Peyer's patch (tissue), 4 donors: ENCODE measurements at regions not wholly inside any gene's neighbourhood (a gene's known extent, or its start where the extent isn't known, plus 50 kb on each side); places are given as distances from the start of the nearest gene placed in this dataset.

ENCODE experiments used
- DNase-seq, 3 donors: peaks; one replicate each; pipeline ENCODE4 v3.0.0-alpha.2; 2017 to 2019
- H3K27ac ChIP-seq, 4 donors: fragments of 200-600 bp; sonication (generic); one replicate each; pipeline ENCODE4 v1.5.1; 2016 to 2019
- H3K27me3 ChIP-seq, 2 donors: fragments of 200-600 bp; sonication (generic); one replicate each; pipeline ENCODE4 v1.5.1; 2019
- H3K36me3 ChIP-seq, 3 donors: fragments of 200-600 bp; sonication (generic); one replicate each; pipeline ENCODE4 v1.5.1; 2016 to 2019
- H3K4me1 ChIP-seq, 4 donors: fragments of 200-600 bp; sonication (generic); one replicate each; pipeline ENCODE4 v1.5.1; 2016 to 2019
- H3K4me3 ChIP-seq, 4 donors: fragments of 200-600 bp; sonication (generic); 1 replicate in 3 of 4; 2 replicates in 1 of 4; pipeline ENCODE4 v1.5.1; 2016 to 2019; ENCODE audit warnings: mild to moderate bottlenecking in 1 of 4
- H3K9me3 ChIP-seq, 4 donors: fragments of 200-600 bp; sonication (generic); one replicate each; pipeline ENCODE4 v1.5.1; 2016 to 2019; ENCODE audit warnings: mild to moderate bottlenecking in 1 of 4
- CTCF ChIP-seq, 6 experiments: fragments of 450-650 bp in 4 of 6; fragments of 200-600 bp in 2 of 6; sonication (generic) in 1 of 6; IDR thresholded peaks; one replicate each; pipeline ENCODE4 v1.5.1; 2017 to 2019; ENCODE audit warnings: antibody characterized with exemption in 6 of 6, mild to moderate bottlenecking in 3 of 6, moderate library complexity in 1 of 6
- POLR2A ChIP-seq, 2 donors: fragments of 450-650 bp; IDR thresholded peaks; one replicate each; pipeline ENCODE4 v1.5.1; 2017; ENCODE audit warnings: antibody characterized with exemption in 2 of 2, mild to moderate bottlenecking in 2 of 2, moderate library complexity in 2 of 2

GRCh38 chr4:187274153-187274552, 550.5 kb upstream of the FAT1 start:
- DNase-seq: no peak
- H3K4me3 ChIP-seq: no peak overlapping the region
- TF ChIP-seq POLR2A (IDR thresholded peaks at IDR 0.05) (no peak), CTCF (IDR thresholded peaks at IDR 0.05) (no peak)
- no peak overlapping the region for H3K27ac ChIP-seq
- H3K27me3 ChIP-seq: no peaks in the 10 kb centered on the region
- no peaks in the 10 kb centered on the region for H3K9me3 ChIP-seq
- H3K4me1 ChIP-seq: no peaks in the 10 kb centered on the region
- H3K36me3 ChIP-seq: no peaks in the 10 kb centered on the region

DNA sequence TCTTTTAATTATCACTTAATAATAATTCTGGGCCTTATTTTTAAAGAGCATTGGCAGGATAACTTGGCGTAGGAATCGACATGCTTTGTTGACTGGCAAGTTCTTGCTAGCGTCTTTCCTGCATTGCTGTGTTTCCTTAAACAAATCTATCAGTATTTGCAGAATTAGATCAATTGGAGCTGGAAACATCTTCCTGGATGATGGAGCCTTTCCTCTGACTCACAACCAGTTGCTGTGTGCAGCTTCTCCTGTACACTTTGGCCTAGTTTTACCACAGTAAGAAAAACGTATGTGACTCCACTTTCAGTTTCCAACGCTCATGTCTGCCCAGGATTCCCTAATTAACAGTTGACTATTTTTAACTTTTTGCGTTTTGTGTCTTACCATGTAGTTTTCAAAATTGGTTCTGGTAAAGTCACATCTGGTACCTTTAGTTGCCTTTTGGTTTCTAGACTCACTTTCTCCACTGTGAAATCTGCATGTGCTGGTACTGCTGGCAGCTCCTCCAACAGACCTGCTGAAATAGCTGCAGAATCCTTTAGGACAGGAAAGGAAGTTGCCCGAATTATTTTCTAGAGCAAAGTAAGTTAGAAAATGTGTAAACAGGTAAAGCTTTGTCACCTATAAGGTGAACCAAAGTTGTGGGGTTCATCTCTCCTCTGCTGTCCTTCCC, 553.2 kb upstream of the FAT1 start:
- Histone ChIP-seq H3K4me3 (no peak overlapping the region), H3K9me3 (no peaks in the 10 kb centered on the region), H3K27me3 (no peaks in the 10 kb centered on the region), H3K36me3 (no peaks in the 10 kb centered on the region), H3K4me1 (no peaks in the 10 kb centered on the region), H3K27ac (no peak overlapping the region)
- TF ChIP-seq CTCF (IDR thresholded peaks at IDR 0.05) (no peak), POLR2A (IDR thresholded peaks at IDR 0.05) (no peak)
- DNase-seq: no peak

GRCh38 chr4:187283201-187283955, 559.7 kb upstream of the FAT1 start:
- H3K27ac ChIP-seq: no peak overlapping the region
- TF ChIP-seq CTCF (IDR thresholded peaks at IDR 0.05) (no peak), POLR2A (IDR thresholded peaks at IDR 0.05) (no peak)
- H3K4me3 ChIP-seq: no peak overlapping the region

DNA sequence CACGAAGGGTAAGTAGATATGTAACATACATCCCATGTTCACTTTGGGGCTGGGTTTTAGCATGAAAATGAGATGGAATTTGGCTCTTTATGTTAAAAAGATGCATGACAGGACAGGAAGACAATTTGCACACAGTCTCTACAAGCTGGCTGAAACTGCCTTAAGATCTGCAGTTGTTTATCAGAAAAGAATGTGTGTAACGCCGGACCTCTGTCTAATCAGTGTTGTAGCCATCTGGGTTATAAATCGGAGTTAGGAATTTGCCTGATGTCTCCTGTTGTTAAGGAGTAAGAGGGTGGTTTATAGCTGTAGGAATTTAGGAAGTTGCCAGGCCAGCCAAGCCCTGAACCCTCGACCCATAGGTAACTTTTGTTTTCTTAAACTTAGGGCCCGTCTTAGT, 562.9 kb upstream of the FAT1 start:
- Histone ChIP-seq H3K9me3 (no peaks in the 10 kb centered on the region), H3K36me3 (no peaks in the 10 kb centered on the region), H3K27me3 (no peaks in the 10 kb centered on the region), H3K27ac (no peak overlapping the region), H3K4me1 (no peaks in the 10 kb centered on the region), H3K4me3 (no peak overlapping the region)
- DNase-seq: no peak
- no peak for TF ChIP-seq POLR2A (IDR thresholded peaks at IDR 0.05)
- no peak for TF ChIP-seq CTCF (IDR thresholded peaks at IDR 0.05)

More at GRCh38 chr4:187283201-187283955, 559.7 kb upstream of the FAT1 start:
- no peak for DNase-seq
- H3K9me3 ChIP-seq: no peaks in the 10 kb centered on the region
- H3K27me3 ChIP-seq: no peaks in the 10 kb centered on the region
- no peaks in the 10 kb centered on the region for H3K36me3 ChIP-seq
- H3K4me1 ChIP-seq: no peaks in the 10 kb centered on the region

- no peaks in the 10 kb centered on the region for H3K36me3 ChIP-seq
- no peak for TF ChIP-seq CTCF (IDR thresholded peaks at IDR 0.05)
- no peak for TF ChIP-seq POLR2A (IDR thresholded peaks at IDR 0.05)
- no peaks in the 10 kb centered on the region for H3K27me3 ChIP-seq
- no peaks in the 10 kb centered on the region for H3K4me1 ChIP-seq
- H3K27ac ChIP-seq: no peak overlapping the region
- no peak overlapping the region for H3K4me3 ChIP-seq
- DNase-seq: no peak
- H3K9me3 ChIP-seq: no peaks in the 10 kb centered on the region
Observed at GRCh38 chr4:187289371-187289770, 565.7 kb upstream of the FAT1 start.
